Activated naive CD8-positive, alpha-beta T cell treated with anti-CD3 and anti-CD28 coated beads for 36 hours (primary cell): ENCODE measurements at regions not wholly inside any gene's neighbourhood (a gene's known extent, or its start where the extent isn't known, plus 50 kb on each side); places are given as distances from the start of the nearest gene placed in this dataset.
"Not testable (repeated sequence)": the region's sequence is repeated elsewhere in the genome, so short reads cannot be mapped to it uniquely, and the experiment has no call there.

ENCODE experiments used
- DNase-seq: peaks from one replicate; pipeline ENCODE4 v3.0.0; 2021
- H3K27ac Mint-ChIP-seq: one replicate; pipeline ENCODE4 v1.8.0; 2022; ENCODE audit warnings: mild to moderate bottlenecking, moderate library complexity, mixed read lengths
- H3K27me3 Mint-ChIP-seq: one replicate; pipeline ENCODE4 v1.8.0; 2022; ENCODE audit warnings: mild to moderate bottlenecking, mixed read lengths
- H3K36me3 Mint-ChIP-seq: one replicate; pipeline ENCODE4 v1.8.0; 2021; ENCODE audit warnings: mild to moderate bottlenecking, mixed read lengths
- H3K4me1 Mint-ChIP-seq: one replicate; pipeline ENCODE4 v1.8.0; 2021; ENCODE audit warnings: mixed read lengths
- H3K4me3 Mint-ChIP-seq: one replicate; pipeline ENCODE4 v1.8.0; 2022; ENCODE audit warnings: mild to moderate bottlenecking, moderate library complexity, mixed read lengths
- H3K9me3 Mint-ChIP-seq: one replicate; pipeline ENCODE4 v1.8.0; 2022; ENCODE audit warnings: mixed read lengths

- Mint-ChIP-seq H3K9me3 (peaks cover 1% of the 10 kb centered on the region), H3K27ac (no peak overlapping the region), H3K4me3 (no peak overlapping the region), H3K36me3 (no peaks in the 10 kb centered on the region), H3K27me3 (no peaks in the 10 kb centered on the region), H3K4me1 (no peaks in the 10 kb centered on the region)
- DNase-seq, result no peak
These were observed 86.6 kb upstream of the BMP2 start for GRCh38 chr20:6680854-6681253.

DNA sequence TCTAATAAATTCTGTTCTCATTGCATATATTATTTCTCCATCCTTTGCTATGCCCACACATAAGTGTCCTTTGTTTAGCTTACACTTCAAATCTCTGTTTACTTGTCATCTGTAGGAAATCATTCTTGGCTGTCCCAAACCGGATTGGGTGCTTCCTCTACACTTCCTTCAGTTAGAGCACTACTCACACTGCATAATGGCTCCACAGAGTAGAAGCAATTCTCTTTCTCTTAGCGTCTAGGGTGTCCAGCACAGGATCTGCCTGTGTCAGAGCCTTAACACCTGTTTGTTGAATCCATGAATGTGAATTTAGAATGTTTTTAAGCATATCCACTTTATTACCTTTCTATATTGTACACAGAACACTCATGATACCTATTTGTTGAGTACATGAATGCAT is 87.0 kb upstream of the BMP2 start:
- Mint-ChIP-seq H3K36me3 (no peaks in the 10 kb centered on the region), H3K4me3 (no peak overlapping the region), H3K9me3 (peaks cover 1% of the 10 kb centered on the region), H3K4me1 (no peaks in the 10 kb centered on the region), H3K27me3 (no peaks in the 10 kb centered on the region), H3K27ac (no peak overlapping the region)
- no peak for DNase-seq

- Mint-ChIP-seq H3K9me3 (peaks cover 1% of the 10 kb centered on the region), H3K27ac (no peak overlapping the region), H3K36me3 (no peaks in the 10 kb centered on the region), H3K4me1 (no peaks in the 10 kb centered on the region), H3K4me3 (no peak overlapping the region), H3K27me3 (no peaks in the 10 kb centered on the region)
- no peak for DNase-seq
These were observed 88.4 kb upstream of the BMP2 start for GRCh38 chr20:6679086-6679485.

GRCh38 chr20:6678101-6678500 is 89.4 kb upstream of the BMP2 start:
- H3K4me3 Mint-ChIP-seq, result no peak overlapping the region
- peaks cover 1% of the 10 kb centered on the region for H3K9me3 Mint-ChIP-seq
- no peaks in the 10 kb centered on the region for H3K36me3 Mint-ChIP-seq
- DNase-seq, result no peak
- no peaks in the 10 kb centered on the region for H3K27me3 Mint-ChIP-seq
- no peaks in the 10 kb centered on the region for H3K4me1 Mint-ChIP-seq
- no peak overlapping the region for H3K27ac Mint-ChIP-seq

DNA sequence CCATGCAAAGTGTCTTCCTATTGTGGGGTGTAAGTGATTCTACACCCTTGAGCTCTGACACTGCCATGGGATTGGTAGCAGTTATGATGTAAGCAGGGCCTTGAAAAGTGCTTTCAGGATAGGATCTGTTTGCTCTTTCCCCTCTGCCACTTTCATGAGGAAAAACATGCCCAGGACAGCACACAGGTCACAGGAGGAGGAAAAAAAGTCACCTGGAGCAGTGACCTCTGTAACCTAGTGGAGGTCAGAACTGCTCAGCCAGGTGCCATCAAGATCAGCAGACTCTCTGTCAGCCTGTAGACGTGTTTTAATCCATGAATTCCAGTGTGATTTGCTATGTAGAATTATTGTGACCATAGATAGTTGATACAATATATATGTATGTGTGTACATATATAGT is 92.7 kb upstream of the BMP2 start:
- no peak overlapping the region for H3K4me3 Mint-ChIP-seq
- peaks cover 4% of the 10 kb centered on the region for H3K9me3 Mint-ChIP-seq
- no peak overlapping the region for H3K27ac Mint-ChIP-seq
- H3K27me3 Mint-ChIP-seq, result no peaks in the 10 kb centered on the region
- H3K4me1 Mint-ChIP-seq, result no peaks in the 10 kb centered on the region
- no peak for DNase-seq
- H3K36me3 Mint-ChIP-seq, result no peaks in the 10 kb centered on the region

DNA sequence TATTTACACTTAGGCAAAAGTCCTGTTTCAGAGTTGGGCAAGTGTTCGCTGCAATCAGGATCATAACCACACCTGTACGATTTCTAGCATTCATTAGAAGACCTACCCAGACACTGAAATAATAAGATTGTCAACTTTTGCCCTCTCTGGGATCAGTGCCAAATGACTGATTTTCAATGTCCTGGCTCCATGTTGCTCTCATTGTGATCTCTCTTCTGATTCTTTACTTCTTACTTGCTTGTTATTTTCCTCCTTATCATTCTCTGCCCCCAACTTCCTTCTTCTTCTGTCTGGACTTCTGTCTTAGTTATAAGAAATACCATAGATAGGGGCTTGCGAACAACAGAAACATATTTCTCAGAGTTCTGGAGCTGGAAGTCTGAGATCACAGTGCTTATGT is 94.4 kb upstream of the BMP2 start:
- H3K36me3 Mint-ChIP-seq, result no peaks in the 10 kb centered on the region
- no peaks in the 10 kb centered on the region for H3K27me3 Mint-ChIP-seq
- H3K4me3 Mint-ChIP-seq, result no peak overlapping the region
- no peak overlapping the region for H3K27ac Mint-ChIP-seq
- H3K4me1 Mint-ChIP-seq, result no peaks in the 10 kb centered on the region
- H3K9me3 Mint-ChIP-seq, result peaks cover 4% of the 10 kb centered on the region
- no peak for DNase-seq

DNA sequence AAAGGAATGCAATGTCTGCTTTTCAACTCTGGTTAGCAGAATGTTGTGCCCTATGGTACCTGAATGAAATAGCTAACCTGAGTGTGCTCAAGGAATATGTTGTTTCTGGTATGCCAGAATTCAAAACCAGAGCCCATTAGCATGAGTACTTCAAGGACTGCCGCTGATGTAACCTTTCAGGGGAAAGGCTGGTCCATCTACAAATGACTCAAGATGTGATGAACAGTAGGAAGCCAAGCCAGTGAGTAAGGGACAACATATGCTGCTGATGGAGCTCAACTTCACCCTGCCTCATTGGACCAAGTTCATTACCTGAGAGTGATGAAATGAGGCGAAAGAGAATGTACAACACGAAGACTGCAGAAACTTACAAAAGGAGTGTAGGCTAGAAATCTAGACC is 95.7 kb upstream of the BMP2 start:
- Mint-ChIP-seq H3K36me3 (no peaks in the 10 kb centered on the region), H3K9me3 (peaks cover 4% of the 10 kb centered on the region), H3K27ac (no peak overlapping the region), H3K4me3 (no peak overlapping the region), H3K4me1 (no peaks in the 10 kb centered on the region), H3K27me3 (peaks cover 4% of the 10 kb centered on the region)
- DNase-seq, result no peak

- Mint-ChIP-seq H3K4me3 (no peak overlapping the region), H3K9me3 (peaks cover 4% of the 10 kb centered on the region), H3K27ac (no peak overlapping the region), H3K27me3 (peaks cover 8% of the 10 kb centered on the region), H3K36me3 (no peaks in the 10 kb centered on the region), H3K4me1 (no peaks in the 10 kb centered on the region)
- DNase-seq, result no peak
These were observed 98.9 kb upstream of the BMP2 start for GRCh38 chr20:6668546-6668945.

- Mint-ChIP-seq H3K4me3 (no peak overlapping the region), H3K4me1 (no peaks in the 10 kb centered on the region), H3K27ac (no peak overlapping the region), H3K36me3 (no peaks in the 10 kb centered on the region), H3K27me3 (peaks cover 8% of the 10 kb centered on the region), H3K9me3 (peaks cover 2% of the 10 kb centered on the region)
- no peak for DNase-seq
These were observed 101.7 kb upstream of the BMP2 start for GRCh38 chr20:6665621-6666355.

- H3K27ac Mint-ChIP-seq, result no peak overlapping the region
- H3K27me3 Mint-ChIP-seq, result peaks cover 8% of the 10 kb centered on the region
- H3K36me3 Mint-ChIP-seq, result no peaks in the 10 kb centered on the region
- peaks cover 1% of the 10 kb centered on the region for H3K9me3 Mint-ChIP-seq
- no peak overlapping the region for H3K4me3 Mint-ChIP-seq
- DNase-seq, result no peak
- H3K4me1 Mint-ChIP-seq, result no peaks in the 10 kb centered on the region
These were observed 102.3 kb upstream of the BMP2 start for GRCh38 chr20:6665161-6665560.

DNA sequence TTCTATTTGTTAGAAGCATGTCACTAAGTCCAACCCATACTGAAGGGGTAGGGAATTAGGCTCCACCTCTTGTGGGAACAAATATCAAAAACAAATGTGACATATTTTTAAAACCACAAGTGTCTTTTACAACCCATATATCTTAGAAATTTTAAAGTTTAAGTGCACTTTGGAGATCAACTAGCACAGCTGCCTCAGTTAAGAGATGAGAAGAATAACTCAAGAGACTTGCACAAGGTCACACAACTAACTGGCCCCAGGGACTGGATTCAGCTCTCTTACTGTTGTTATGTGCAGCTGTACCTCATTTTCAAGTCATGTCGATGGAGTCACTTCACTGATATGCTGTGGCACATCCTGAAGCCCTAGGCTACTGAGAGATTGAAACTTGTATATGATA is 102.9 kb upstream of the BMP2 start:
- H3K27ac Mint-ChIP-seq, result no peak overlapping the region
- H3K4me1 Mint-ChIP-seq, result no peaks in the 10 kb centered on the region
- H3K4me3 Mint-ChIP-seq, result no peak overlapping the region
- H3K9me3 Mint-ChIP-seq, result no peaks in the 10 kb centered on the region
- DNase-seq, result no peak
- no peaks in the 10 kb centered on the region for H3K36me3 Mint-ChIP-seq
- peaks cover 8% of the 10 kb centered on the region for H3K27me3 Mint-ChIP-seq

DNA sequence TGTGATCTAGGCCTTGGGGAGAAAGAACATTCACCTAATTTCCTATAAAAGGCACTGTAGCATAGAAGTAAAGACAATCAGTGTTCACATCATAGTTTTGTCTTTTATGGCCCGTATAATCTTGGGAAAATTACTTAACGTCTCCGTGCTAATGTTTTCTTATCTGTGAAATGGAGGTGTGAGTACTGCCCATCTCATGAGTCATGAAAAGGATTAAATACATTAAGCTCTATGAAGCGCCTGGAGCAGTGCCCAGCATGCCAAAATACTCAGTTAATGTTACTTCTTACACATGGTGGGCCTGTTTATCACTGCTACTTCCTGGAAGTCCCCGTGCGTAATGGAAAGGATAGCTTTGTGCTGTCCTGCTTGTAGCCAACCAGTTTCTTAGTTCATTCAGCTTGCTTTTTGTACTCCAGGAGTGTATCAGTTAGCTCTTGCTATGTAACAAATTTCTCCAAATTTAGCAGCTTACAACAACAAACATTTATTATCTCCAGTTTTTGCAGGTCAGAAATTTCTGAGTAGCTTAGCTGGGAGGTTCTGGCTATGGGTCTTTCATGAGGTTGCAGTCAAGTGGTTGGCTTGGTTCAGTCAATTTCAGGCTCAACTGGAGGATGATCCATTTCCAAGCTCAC is 103.6 kb upstream of the BMP2 start:
- Mint-ChIP-seq H3K4me1 (no peaks in the 10 kb centered on the region), H3K4me3 (no peak overlapping the region), H3K27ac (no peak overlapping the region), H3K36me3 (no peaks in the 10 kb centered on the region), H3K27me3 (peaks cover 8% of the 10 kb centered on the region), H3K9me3 (no peaks in the 10 kb centered on the region)
- DNase-seq, result no peak

DNA sequence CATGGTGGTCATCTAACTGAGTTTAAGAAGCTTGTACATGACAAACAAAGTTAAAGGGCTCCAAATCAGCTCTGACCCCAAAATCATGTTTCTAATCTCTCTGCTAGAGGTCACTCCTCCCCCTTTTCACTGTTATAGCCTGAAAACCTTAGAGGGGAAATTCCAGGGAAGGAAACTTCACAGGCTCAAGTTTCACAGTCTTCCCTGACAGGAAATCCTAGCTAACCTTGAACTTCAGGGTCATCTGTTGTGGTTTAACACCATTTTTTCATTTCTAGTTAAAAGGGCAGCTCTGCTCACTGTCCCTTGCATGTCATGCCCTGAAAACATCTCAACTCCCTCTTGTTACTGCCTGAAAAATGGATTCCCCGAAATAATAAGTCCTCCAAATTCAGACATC is 104.4 kb upstream of the BMP2 start:
- no peaks in the 10 kb centered on the region for H3K4me1 Mint-ChIP-seq
- DNase-seq, result no peak
- H3K27ac Mint-ChIP-seq, result no peak overlapping the region
- H3K4me3 Mint-ChIP-seq, result no peak overlapping the region
- no peaks in the 10 kb centered on the region for H3K9me3 Mint-ChIP-seq
- H3K36me3 Mint-ChIP-seq, result no peaks in the 10 kb centered on the region
- peaks cover 8% of the 10 kb centered on the region for H3K27me3 Mint-ChIP-seq

DNA sequence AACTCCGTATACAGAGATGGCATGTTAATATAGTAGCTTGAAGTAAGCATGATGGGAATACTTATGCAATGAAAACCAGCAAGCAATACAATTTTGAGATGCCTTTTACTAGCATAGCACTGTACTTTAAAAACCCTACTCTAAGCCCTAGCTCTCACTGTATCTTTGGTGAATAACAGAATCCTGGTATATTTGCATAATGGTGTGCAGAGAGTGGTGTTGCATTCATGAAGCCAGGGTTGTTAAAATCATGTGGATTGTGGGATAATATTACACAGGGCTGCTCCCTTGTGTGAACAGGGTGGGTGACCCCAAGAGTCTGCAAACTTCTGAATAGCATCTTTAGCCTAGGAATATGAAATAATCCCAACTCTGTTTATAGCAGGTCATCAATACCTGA is 105.2 kb upstream of the BMP2 start:
- Mint-ChIP-seq H3K9me3 (no peaks in the 10 kb centered on the region), H3K36me3 (no peaks in the 10 kb centered on the region), H3K4me1 (no peaks in the 10 kb centered on the region), H3K4me3 (no peak overlapping the region), H3K27ac (no peak overlapping the region), H3K27me3 (peaks cover 5% of the 10 kb centered on the region)
- no peak for DNase-seq

GRCh38 chr20:6660441-6660840 is 107.0 kb upstream of the BMP2 start:
- H3K9me3 Mint-ChIP-seq, result peaks cover 1% of the 10 kb centered on the region
- H3K27ac Mint-ChIP-seq, result no peak overlapping the region
- no peaks in the 10 kb centered on the region for H3K36me3 Mint-ChIP-seq
- no peak for DNase-seq
- no peaks in the 10 kb centered on the region for H3K4me1 Mint-ChIP-seq
- H3K27me3 Mint-ChIP-seq, result no peaks in the 10 kb centered on the region
- H3K4me3 Mint-ChIP-seq, result no peak overlapping the region

- not testable (repeated sequence) for H3K4me1 Mint-ChIP-seq, H3K36me3 Mint-ChIP-seq, H3K27me3 Mint-ChIP-seq, H3K27ac Mint-ChIP-seq, H3K4me3 Mint-ChIP-seq, DNase-seq, H3K9me3 Mint-ChIP-seq
These were observed 108.6 kb upstream of the BMP2 start for GRCh38 chr20:6658909-6659308.
